HL-60 (cell line): ENCODE measurements at regions not wholly inside any gene's neighbourhood (a gene's known extent, or its start where the extent isn't known, plus 50 kb on each side); places are given as distances from the start of the nearest gene placed in this dataset.

ENCODE experiments used
- POLR2AphosphoS5 ChIP-seq: IDR thresholded peaks from 2 replicates; pipeline ENCODE4 v1.6.1; 2012; ENCODE audit warnings: low read depth
- TF ChIP-seq, protein P1 (sequence below): IDR thresholded peaks from one replicate; pipeline ENCODE4 v1.5.1; 2011; ENCODE audit warnings: low read length, control low read depth, inconsistent platforms; ENCODE audit not compliant: insufficient read depth

DNA sequence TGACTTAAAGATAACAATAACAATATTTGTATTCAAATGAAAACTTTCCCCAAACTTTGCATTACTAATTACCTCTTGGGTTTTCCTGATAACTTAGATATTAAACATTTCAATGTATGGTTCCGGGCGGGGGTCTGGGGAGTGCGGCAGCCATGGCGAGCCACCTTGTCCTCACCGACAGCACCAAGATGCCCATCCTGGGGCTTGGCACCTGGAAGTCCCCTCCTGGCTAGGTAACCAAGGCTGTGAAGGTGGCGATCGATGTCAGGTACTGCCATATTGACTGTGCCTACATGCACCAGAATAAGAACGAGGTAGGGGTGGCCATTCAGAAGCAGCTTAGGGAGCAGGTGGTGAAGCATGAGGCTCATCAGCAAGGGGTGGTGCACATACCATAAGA lies 478.7 kb downstream of the CNTN3 start:
- TF ChIP-seq, protein P1, sequence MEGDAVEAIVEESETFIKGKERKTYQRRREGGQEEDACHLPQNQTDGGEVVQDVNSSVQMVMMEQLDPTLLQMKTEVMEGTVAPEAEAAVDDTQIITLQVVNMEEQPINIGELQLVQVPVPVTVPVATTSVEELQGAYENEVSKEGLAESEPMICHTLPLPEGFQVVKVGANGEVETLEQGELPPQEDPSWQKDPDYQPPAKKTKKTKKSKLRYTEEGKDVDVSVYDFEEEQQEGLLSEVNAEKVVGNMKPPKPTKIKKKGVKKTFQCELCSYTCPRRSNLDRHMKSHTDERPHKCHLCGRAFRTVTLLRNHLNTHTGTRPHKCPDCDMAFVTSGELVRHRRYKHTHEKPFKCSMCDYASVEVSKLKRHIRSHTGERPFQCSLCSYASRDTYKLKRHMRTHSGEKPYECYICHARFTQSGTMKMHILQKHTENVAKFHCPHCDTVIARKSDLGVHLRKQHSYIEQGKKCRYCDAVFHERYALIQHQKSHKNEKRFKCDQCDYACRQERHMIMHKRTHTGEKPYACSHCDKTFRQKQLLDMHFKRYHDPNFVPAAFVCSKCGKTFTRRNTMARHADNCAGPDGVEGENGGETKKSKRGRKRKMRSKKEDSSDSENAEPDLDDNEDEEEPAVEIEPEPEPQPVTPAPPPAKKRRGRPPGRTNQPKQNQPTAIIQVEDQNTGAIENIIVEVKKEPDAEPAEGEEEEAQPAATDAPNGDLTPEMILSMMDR = no peak
- TF ChIP-seq POLR2AphosphoS5 = no peak
